Activated naive CD4-positive, alpha-beta T cell treated with anti-CD3 and anti-CD28 coated beads, Interleukin-2, amount 50 U/mL, for 16 hours (primary cell): ENCODE measurements at regions not wholly inside any gene's neighbourhood (a gene's known extent, or its start where the extent isn't known, plus 50 kb on each side); places are given as distances from the start of the nearest gene placed in this dataset.
"Not testable (repeated sequence)": the region's sequence is repeated elsewhere in the genome, so short reads cannot be mapped to it uniquely, and the experiment has no call there.

ENCODE experiments used
- DNase-seq: peaks from one replicate; pipeline ENCODE4 v3.0.0-alpha.2; 2020

DNA sequence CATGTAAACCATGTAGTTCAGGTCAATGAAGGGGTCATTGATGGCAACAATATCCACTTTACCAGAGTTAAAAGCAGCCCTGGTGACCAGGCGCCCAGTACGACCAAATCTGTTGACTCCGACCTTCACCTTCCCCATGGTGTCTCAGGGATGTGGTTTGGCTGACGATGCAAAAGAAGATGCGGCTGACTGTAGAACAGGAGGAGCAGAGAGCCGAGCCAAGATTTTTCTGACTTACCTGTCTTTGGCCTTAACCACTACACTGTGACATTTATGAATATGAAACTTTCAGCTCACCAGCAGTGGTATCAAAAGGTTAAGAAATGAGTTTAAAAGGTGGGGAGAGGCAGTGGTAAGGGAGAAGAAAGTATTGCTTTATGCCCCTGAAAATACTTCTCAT is 309.8 kb downstream of the BCOR start:
- DNase-seq, result no peak

DNA sequence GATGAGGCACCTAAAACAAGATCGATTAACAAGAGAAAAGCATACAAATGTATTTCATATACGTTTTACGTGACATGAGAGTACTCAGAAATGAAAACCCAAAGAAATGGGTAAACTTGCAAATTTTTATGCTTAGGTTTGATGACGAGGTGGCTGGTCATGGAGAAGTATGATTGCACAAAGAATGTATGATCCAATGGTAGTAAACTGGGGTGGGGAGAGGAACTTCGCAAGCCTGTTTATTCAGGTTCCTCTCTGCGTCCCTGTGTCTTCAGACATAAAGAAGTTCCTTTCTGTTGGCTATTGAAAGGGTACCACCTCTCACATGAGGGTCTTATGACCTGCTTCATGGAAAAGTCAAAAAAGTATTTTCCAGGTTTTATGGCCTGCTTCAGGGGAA is 309.2 kb downstream of the BCOR start:
- DNase-seq, result no peak

- no peak for DNase-seq
Measured at GRCh38 chrX:39791691-39792090, 306.1 kb downstream of the BCOR start.

- DNase-seq, result no peak
Measured at GRCh38 chrX:39795605-39796004, 302.2 kb downstream of the BCOR start.

GRCh38 chrX:39796856-39797255 is 300.9 kb downstream of the BCOR start:
- no peak for DNase-seq

- DNase-seq, result not testable (repeated sequence)
Measured at GRCh38 chrX:39798488-39798887, 299.3 kb downstream of the BCOR start.

GRCh38 chrX:39802354-39802753 is 295.4 kb downstream of the BCOR start:
- DNase-seq, result no peak

- no peak for DNase-seq
Measured at GRCh38 chrX:39802908-39803307, 294.9 kb downstream of the BCOR start.

GRCh38 chrX:39805022-39805421 is 292.7 kb downstream of the BCOR start:
- DNase-seq, result no peak

GRCh38 chrX:39805825-39806224 is 291.9 kb downstream of the BCOR start:
- no peak for DNase-seq

DNA sequence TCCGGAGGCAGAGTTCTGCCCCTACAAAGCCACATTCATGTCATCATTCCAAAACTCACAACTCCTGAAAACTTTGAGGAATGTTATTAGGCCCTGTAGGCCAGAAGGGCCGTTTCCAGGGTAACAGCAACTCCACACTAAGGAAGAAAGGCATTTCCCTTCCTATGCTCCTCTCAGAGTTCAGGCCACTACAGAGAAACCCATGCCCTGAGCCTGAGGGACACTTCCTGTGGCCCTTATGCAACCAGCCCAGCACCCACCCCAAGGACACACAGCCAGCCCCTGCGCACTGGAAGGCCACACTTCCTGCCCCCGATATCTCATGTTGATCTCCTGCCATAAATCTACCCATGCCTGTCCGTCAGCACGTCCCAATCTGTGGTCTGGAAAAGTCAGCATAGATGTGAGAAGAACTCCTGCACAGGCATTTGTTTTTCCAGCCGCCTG is 289.3 kb downstream of the BCOR start:
- no peak for DNase-seq

DNA sequence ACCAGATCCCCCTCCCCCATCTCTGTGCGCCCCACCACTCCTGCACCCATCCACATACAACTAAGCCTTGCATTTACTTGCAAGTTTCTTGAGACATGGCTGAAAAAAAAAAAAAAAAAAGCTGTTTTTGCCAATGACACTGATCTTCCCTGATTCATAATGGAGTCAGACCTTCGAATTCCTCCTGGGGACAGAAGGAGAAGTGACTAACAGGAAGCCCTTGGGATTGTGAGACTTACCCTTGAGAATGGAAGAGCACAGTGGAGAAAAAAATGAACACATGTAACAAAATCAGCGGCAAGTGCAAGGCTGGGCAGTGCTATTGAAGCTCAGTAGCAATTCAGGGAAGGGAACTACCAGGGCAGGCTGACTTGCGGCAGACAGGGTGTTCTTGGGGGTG is 288.4 kb downstream of the BCOR start:
- no peak for DNase-seq

DNA sequence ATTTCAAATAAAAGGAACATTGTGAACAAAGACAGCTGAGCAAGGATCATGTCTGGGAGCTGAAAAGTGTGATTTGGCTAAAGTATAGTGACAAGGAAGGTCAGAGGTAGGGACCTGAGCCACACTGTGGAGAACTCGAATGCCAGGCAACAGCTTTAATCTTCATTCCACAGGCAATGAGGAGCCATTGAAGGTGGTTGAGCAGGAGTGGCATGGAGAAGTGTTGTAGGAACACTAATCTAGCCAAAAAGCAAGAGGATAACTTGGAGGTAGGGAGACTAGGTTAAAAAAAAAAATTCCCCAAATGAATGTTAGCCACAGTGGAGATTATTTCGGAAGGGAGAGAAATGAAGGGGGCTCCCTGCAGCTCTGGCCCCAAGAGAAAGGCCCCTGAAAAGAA is 286.9 kb downstream of the BCOR start:
- no peak for DNase-seq

- no peak for DNase-seq
Measured at GRCh38 chrX:39811376-39811775, 286.4 kb downstream of the BCOR start.

- DNase-seq, result no peak
Measured at GRCh38 chrX:39813631-39814277, 284.0 kb downstream of the BCOR start.

DNA sequence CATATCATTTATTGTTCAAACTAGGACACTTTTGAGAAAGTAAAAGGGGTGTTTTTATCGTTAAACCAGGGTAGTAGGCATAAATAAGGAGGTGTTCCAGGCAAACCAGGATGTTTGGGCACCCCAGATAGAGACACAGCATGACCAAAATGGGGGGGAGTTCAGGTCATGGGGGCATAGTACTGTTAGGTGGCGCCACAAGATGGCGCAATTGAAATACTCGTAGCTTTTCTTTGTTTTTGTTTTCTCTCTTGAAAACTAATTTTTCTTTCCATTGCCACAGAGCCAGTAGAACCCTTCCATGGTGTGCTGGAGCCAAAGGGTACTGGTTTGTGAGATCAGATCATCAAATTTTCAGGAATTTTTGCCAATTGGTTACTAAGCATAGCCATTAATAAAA is 283.4 kb downstream of the BCOR start:
- DNase-seq, result peak; percentile 33

DNA sequence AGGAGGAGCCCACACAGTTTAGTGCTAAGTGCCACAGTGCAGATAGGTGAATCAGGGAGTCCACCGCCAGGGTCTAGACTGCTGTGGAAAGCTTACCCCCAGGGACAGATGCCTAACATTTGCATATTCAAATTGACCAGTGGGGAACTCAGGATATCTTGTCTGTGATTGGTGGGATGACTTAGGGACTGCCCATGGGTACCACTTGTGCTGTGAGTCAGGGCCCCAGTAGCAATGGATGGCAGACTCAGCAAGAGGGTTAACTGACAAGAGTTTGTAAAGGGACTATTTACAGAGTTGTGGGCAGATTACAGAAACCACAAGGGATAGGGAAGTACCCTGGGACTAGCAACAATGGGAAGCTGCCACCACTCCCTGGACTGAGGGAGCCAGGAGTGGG is 282.1 kb downstream of the BCOR start:
- peak; percentile 17 for DNase-seq

DNA sequence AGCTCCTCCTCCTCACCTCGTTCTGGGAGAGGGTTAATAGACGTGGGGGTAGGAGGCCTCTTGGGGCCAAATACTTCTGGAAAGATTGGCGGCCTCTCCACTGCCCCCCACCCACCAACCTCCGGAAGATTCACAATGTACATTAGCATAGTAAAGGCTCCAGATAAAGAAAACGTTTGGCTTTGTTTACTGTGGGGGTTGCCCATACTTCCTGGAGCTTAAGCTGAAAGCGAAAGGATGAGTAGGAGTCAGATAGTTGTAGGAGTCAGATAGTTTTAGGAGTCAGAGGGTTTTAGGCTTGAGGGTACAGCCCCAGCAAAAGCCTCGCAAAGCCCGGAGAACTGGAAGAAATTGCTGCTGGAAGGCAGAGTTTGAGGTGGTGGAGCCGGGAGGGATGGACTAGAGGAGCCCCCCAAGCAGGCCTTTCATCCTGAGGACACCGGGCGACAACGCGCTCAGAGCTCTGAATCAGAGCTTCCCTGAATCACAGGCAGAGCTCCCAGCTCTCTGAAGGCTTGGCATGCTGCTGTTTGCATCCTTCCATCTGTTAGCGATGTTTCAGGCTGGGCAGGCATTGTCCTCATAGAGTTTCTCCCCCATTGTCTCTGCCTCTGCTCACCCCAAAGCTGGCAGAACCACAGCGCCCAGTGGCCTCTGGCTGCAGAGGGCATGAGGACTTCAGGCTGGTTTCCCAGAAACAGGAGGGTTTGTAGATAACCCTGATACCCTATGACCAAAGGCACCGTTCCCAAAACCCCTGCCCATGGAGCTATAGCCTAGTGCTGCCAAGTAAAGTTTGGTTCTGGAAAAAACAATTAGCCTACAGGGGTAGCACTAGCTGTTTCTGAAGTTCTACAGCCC is 280.7 kb downstream of the BCOR start:
- DNase-seq, result no peak

DNA sequence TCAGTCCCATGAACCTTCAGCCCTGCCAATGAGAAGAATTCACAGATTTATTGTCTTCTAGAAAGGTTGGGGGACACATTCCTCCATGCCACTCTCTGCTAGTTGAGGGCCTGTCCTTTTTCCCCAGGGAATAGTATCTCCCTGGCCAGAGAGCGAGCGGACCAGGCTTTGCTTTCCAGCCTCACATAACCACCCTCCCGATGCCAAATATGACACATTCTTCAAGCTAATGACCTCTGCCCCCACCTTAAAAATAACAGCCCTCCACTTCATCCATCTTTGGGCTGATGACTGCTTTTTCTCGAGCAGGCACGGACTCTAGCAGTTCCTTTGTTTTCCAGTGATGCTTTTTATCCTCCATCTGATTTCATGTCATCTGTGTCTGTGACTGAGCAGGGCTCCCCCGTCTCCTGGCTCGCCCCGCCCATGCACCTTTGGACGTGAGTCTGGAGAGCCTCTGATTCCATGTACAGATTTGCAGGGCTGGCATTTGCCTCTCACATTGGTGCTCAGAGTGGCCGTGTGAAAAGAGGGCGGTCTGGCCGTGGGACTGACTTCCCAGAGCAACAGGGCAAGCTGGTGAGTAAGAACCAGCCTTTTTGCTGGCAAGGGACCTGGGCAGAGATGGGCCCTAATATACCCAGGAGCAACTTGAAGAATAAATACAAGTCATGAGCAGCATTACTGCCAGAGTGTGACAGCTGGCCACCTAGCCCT is 279.8 kb downstream of the BCOR start:
- no peak for DNase-seq

DNA sequence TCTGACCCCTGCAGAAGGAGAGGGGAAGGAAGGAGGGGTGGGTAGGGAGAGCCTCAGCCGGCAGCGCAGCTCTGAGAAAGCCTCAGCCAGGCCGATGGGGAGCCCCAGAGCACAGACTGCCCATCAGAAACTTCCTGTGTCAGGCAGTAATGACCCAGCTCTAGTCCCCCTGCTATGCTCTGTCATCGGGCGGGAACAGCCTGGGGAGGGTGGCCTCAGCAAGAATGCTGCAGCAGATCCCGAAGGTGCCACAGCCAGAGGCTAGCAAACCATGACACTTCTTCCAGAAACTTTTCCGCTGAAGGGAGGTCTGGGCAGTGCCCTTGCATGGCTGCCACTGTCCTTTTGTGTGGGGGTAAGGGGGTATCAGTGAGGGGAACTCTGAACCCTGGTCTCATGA is 279.0 kb downstream of the BCOR start:
- no peak for DNase-seq

DNA sequence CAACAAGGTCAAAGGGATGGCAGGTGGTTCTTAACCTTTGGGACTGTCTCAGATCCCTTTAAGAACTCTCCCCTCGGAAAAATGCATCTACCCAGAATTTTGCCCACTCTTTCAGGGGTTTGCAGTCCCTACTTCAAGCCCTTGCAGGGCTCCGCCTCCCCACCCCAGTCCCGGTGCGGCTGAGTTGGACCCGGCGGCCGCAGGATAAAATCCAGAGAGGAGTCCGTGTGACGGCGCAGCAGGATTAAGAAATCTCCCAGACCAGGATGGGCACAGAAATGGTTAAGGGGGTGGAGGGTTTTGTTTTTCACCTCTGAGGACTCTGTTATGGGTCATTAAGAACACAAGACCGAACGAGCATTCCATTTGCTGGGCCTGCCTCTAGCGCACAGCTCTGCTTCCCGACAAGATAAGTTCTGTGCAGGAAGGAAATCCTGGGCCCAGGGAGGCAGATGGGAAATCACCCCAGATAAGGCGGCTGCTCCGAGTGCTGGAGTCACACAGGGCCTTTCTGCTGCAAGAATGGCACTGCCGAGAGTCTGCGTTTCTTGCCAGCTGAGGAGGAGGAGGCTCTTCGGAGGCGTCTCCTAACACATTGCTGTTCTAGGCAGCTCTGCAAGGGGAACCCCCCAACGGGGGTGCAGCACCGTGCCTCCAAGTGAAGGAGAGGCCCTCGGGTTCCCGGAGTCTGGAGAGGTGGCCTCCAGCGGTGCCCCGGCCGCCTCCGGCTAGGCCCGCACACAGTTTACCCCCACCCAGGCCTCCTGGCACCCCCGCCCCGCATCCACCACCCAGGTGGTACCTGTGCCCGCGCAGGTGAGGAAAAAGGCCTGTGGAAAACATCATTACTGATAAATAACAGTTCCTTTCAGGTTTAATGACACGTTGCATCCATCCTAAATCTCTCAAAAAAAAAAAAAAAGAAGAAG is 277.6 kb downstream of the BCOR start:
- peak; percentile 21 for DNase-seq

GRCh38 chrX:39820938-39821708 is 276.6 kb downstream of the BCOR start:
- peak; percentile 48 for DNase-seq
